Glutamatergic neuron (in vitro differentiated cells): ENCODE measurements at regions not wholly inside any gene's neighbourhood (a gene's known extent, or its start where the extent isn't known, plus 50 kb on each side); places are given as distances from the start of the nearest gene placed in this dataset.
"Not testable (repeated sequence)": the region's sequence is repeated elsewhere in the genome, so short reads cannot be mapped to it uniquely, and the experiment has no call there.

ENCODE experiments used
- DNase-seq: peaks from one replicate; pipeline ENCODE4 v3.0.0; 2022
- H3K27ac Mint-ChIP-seq: one replicate; pipeline ENCODE4 v1.8.0; 2020; ENCODE audit warnings: mild to moderate bottlenecking, mixed read lengths, inconsistent platforms; ENCODE audit not compliant: unreplicated experiment
- H3K27me3 Mint-ChIP-seq: one replicate; pipeline ENCODE4 v1.8.0; 2020; ENCODE audit warnings: mild to moderate bottlenecking, moderate library complexity, mixed read lengths, inconsistent platforms; ENCODE audit not compliant: unreplicated experiment
- H3K36me3 Mint-ChIP-seq: one replicate; pipeline ENCODE4 v1.8.0; 2020; ENCODE audit warnings: mild to moderate bottlenecking, mixed read lengths, inconsistent platforms; ENCODE audit not compliant: unreplicated experiment
- H3K4me1 Mint-ChIP-seq: one replicate; pipeline ENCODE4 v1.8.0; 2020; ENCODE audit warnings: mild to moderate bottlenecking, low read depth, mixed read lengths, inconsistent platforms; ENCODE audit not compliant: unreplicated experiment
- H3K4me3 Mint-ChIP-seq: one replicate; pipeline ENCODE4 v1.8.0; 2020; ENCODE audit warnings: mild to moderate bottlenecking, mixed read lengths, inconsistent platforms; ENCODE audit not compliant: unreplicated experiment
- H3K9me3 Mint-ChIP-seq: one replicate; pipeline ENCODE4 v1.8.0; 2020; ENCODE audit warnings: mild to moderate bottlenecking, moderate library complexity, mixed read lengths, inconsistent platforms; ENCODE audit not compliant: unreplicated experiment
- CTCF ChIP-seq: fragments of 200-600 bp; sonication (generic); IDR thresholded peaks from one replicate; pipeline ENCODE4 v1.5.0; 2021; ENCODE audit not compliant: partially characterized antibody, unreplicated experiment

GRCh38 chr3:174480767-174481166, 378.4 kb upstream of the NAALADL2 start:
- DNase-seq, result no peak
- Mint-ChIP-seq H3K4me1 (peaks cover 9% of the 10 kb centered on the region), H3K9me3 (no peaks in the 10 kb centered on the region)

GRCh38 chr3:174482541-174482940, 376.6 kb upstream of the NAALADL2 start:
- no peak for TF ChIP-seq CTCF
- peaks cover 9% of the 10 kb centered on the region for H3K4me1 Mint-ChIP-seq
- H3K27me3 Mint-ChIP-seq, result no peaks in the 10 kb centered on the region
- H3K4me3 Mint-ChIP-seq, result no peak overlapping the region
- DNase-seq, result no peak
- no peaks in the 10 kb centered on the region for H3K36me3 Mint-ChIP-seq
- H3K27ac Mint-ChIP-seq, result peak overlapping the region; percentile 16
- no peaks in the 10 kb centered on the region for H3K9me3 Mint-ChIP-seq

More at GRCh38 chr3:174480767-174481166, 378.4 kb upstream of the NAALADL2 start:
- H3K27me3 Mint-ChIP-seq, result no peaks in the 10 kb centered on the region
- no peak overlapping the region for H3K27ac Mint-ChIP-seq
- TF ChIP-seq CTCF, result no peak
- H3K4me3 Mint-ChIP-seq, result no peak overlapping the region
- no peaks in the 10 kb centered on the region for H3K36me3 Mint-ChIP-seq

GRCh38 chr3:174483254-174483653, 375.9 kb upstream of the NAALADL2 start:
- no peak overlapping the region for H3K4me3 Mint-ChIP-seq
- TF ChIP-seq CTCF, result no peak
- H3K27ac Mint-ChIP-seq, result no peak overlapping the region
- peaks cover 9% of the 10 kb centered on the region for H3K4me1 Mint-ChIP-seq
- H3K36me3 Mint-ChIP-seq, result no peaks in the 10 kb centered on the region
- DNase-seq, result no peak
- no peaks in the 10 kb centered on the region for H3K9me3 Mint-ChIP-seq
- H3K27me3 Mint-ChIP-seq, result no peaks in the 10 kb centered on the region

GRCh38 chr3:174483856-174484255, 375.3 kb upstream of the NAALADL2 start:
- H3K36me3 Mint-ChIP-seq, H3K27me3 Mint-ChIP-seq, H3K27ac Mint-ChIP-seq, H3K4me3 Mint-ChIP-seq, H3K9me3 Mint-ChIP-seq, H3K4me1 Mint-ChIP-seq, DNase-seq: not testable (repeated sequence)

- H3K36me3 Mint-ChIP-seq, result no peaks in the 10 kb centered on the region
- peaks cover 2% of the 10 kb centered on the region for H3K9me3 Mint-ChIP-seq
- no peak overlapping the region for H3K27ac Mint-ChIP-seq
- peaks cover under 1% of the 10 kb centered on the region for H3K4me1 Mint-ChIP-seq
- H3K27me3 Mint-ChIP-seq, result no peaks in the 10 kb centered on the region
- no peak for DNase-seq
- TF ChIP-seq CTCF, result no peak
- no peak overlapping the region for H3K4me3 Mint-ChIP-seq
These were observed 370.6 kb upstream of the NAALADL2 start for GRCh38 chr3:174488527-174488926.

- H3K36me3 Mint-ChIP-seq, result no peaks in the 10 kb centered on the region
- peaks cover 3% of the 10 kb centered on the region for H3K4me1 Mint-ChIP-seq
- DNase-seq, result no peak
- H3K27me3 Mint-ChIP-seq, result no peaks in the 10 kb centered on the region
- no peaks in the 10 kb centered on the region for H3K9me3 Mint-ChIP-seq
- TF ChIP-seq CTCF, result no peak
- H3K4me3 Mint-ChIP-seq, result no peak overlapping the region
- no peak overlapping the region for H3K27ac Mint-ChIP-seq
These were observed 363.8 kb upstream of the NAALADL2 start for GRCh38 chr3:174495311-174495710.
